HEK293 (cell line): ENCODE measurements at regions not wholly inside any gene's neighbourhood (a gene's known extent, or its start where the extent isn't known, plus 50 kb on each side); places are given as distances from the start of the nearest gene placed in this dataset.
A peak's percentile ranks its signal among the peaks of the same experiment; 100 is the strongest.

Experiments
- CTCF ChIA-PET: fragments of 350-600 bp; formaldehyde crosslinking; extraction: SDS; loops from one replicate; lab custom pipeline; 2021; ENCODE audit warnings: antibody characterized with exemption; lab: Yijun Ruan, JAX
- POLR2A ChIA-PET: fragments of 300-600 bp; formaldehyde crosslinking; extraction: SDS; loops from one replicate; lab custom pipeline; 2020; ENCODE audit warnings: antibody characterized with exemption, inconsistent platforms; lab: Yijun Ruan, JAX
- H3K27ac ChIP-seq: fragments of 200-500 bp; sonication (Bioruptor generic); 2 replicates; pipeline ENCODE4 v1.5.1; 2014; ENCODE audit warnings: low read depth, low read length, control low read depth, inconsistent platforms; ENCODE audit errors: extremely low read depth
- H3K36me3 ChIP-seq, 2 experiments: fragments of 200-500 bp in 1 of 2; sonication (Bioruptor generic) in 1 of 2; 1 replicate in 1 of 2; 2 replicates in 1 of 2; pipeline ENCODE4 v1.5.1; 2014 to 2017; ENCODE audit warnings: inconsistent platforms in 2 of 2, low read length in 2 of 2; ENCODE audit not compliant: control insufficient read depth in 2 of 2, insufficient read depth in 1 of 2
- H3K4me1 ChIP-seq: fragments of 200-500 bp; sonication (Bioruptor generic); 2 replicates; pipeline ENCODE4 v1.5.1; 2014; ENCODE audit warnings: mild to moderate bottlenecking, low read length, inconsistent platforms; ENCODE audit not compliant: control insufficient read depth, insufficient read depth
- H3K4me3 ChIP-seq: 2 replicates; pipeline ENCODE4 v1.5.1; 2011; ENCODE audit warnings: low read depth, mild to moderate bottlenecking, control low read depth, low read length, moderate library complexity
- H3K9me3 ChIP-seq: fragments of 200-500 bp; sonication (Bioruptor generic); 2 replicates; pipeline ENCODE4 v1.5.1; 2014; ENCODE audit warnings: low read depth, low read length, inconsistent platforms; ENCODE audit not compliant: control insufficient read depth, insufficient read depth
- GLIS1 ChIP-seq: fragments of 450-650 bp; formaldehyde crosslinking; IDR thresholded peaks from 2 replicates; pipeline ENCODE4 v1.5.1; 2016; ENCODE audit warnings: missing biosample characterization, missing genetic modification characterization
- HOXA7 ChIP-seq: sonication (generic); formaldehyde crosslinking; IDR thresholded peaks from 2 replicates; pipeline ENCODE4 v1.8.1; 2022; ENCODE audit warnings: missing genetic modification reagents, borderline replicate concordance
- PRDM1 ChIP-seq: fragments of 450-650 bp; formaldehyde crosslinking; IDR thresholded peaks from 2 replicates; pipeline ENCODE4; 2016; ENCODE audit warnings: missing biosample characterization, missing genetic modification characterization
- REPIN1 ChIP-seq: fragments of 450-650 bp; formaldehyde crosslinking; IDR thresholded peaks from 2 replicates; pipeline ENCODE4 v1.5.1; 2017; ENCODE audit warnings: missing biosample characterization, missing genetic modification characterization, low read depth
- SCRT1 ChIP-seq: fragments of 450-650 bp; formaldehyde crosslinking; IDR thresholded peaks from 2 replicates; pipeline ENCODE4 v1.5.1; 2016; ENCODE audit warnings: missing biosample characterization, missing genetic modification characterization, borderline replicate concordance
- SP7 ChIP-seq: fragments of 450-650 bp; formaldehyde crosslinking; IDR thresholded peaks from 2 replicates; pipeline ENCODE4 v1.5.1; 2016; ENCODE audit warnings: missing biosample characterization, missing genetic modification characterization
- ZIC2 ChIP-seq: fragments of 450-650 bp; formaldehyde crosslinking; IDR thresholded peaks from 2 replicates; pipeline ENCODE4 v1.5.1; 2016; ENCODE audit warnings: missing biosample characterization, missing genetic modification characterization
- ZNF148 ChIP-seq: fragments of 450-650 bp; formaldehyde crosslinking; IDR thresholded peaks from 2 replicates; pipeline ENCODE4 v1.5.0; 2017; ENCODE audit warnings: missing biosample characterization, missing genetic modification characterization, borderline replicate concordance
- ZNF169 ChIP-seq: fragments of 450-650 bp; formaldehyde crosslinking; IDR thresholded peaks from 2 replicates; pipeline ENCODE4 v1.5.1; 2016; ENCODE audit warnings: missing biosample characterization, missing genetic modification characterization
- ZNF2 ChIP-seq: fragments of 450-650 bp; formaldehyde crosslinking; IDR thresholded peaks from 2 replicates; pipeline ENCODE4 v1.5.1; 2016; ENCODE audit warnings: missing biosample characterization, missing genetic modification characterization
- ZNF23 ChIP-seq: fragments of 450-650 bp; formaldehyde crosslinking; IDR thresholded peaks from 2 replicates; pipeline ENCODE4 v1.5.1; 2016; ENCODE audit warnings: missing biosample characterization, missing genetic modification characterization, borderline replicate concordance
- ZNF341 ChIP-seq: fragments of 450-650 bp; formaldehyde crosslinking; IDR thresholded peaks from 2 replicates; pipeline ENCODE4; 2016; ENCODE audit warnings: low read depth, missing biosample characterization, missing genetic modification characterization
- ZNF354C ChIP-seq: fragments of 450-650 bp; formaldehyde crosslinking; IDR thresholded peaks from 2 replicates; pipeline ENCODE4 v1.5.1; 2016; ENCODE audit warnings: missing biosample characterization, missing genetic modification characterization, low read depth, borderline replicate concordance
- ZNF426 ChIP-seq: fragments of 450-650 bp; formaldehyde crosslinking; IDR thresholded peaks from 2 replicates; pipeline ENCODE4 v1.5.1; 2017; ENCODE audit warnings: missing biosample characterization, missing genetic modification characterization, mild to moderate bottlenecking, inconsistent platforms, moderate library complexity
- ZNF768 ChIP-seq: fragments of 450-650 bp; formaldehyde crosslinking; IDR thresholded peaks from 2 replicates; pipeline ENCODE4 v1.5.1; 2018; ENCODE audit warnings: missing biosample characterization, mild to moderate bottlenecking, missing genetic modification characterization
- ZNF791 ChIP-seq: fragments of 450-650 bp; formaldehyde crosslinking; IDR thresholded peaks from 2 replicates; pipeline ENCODE4 v1.5.1; 2016; ENCODE audit warnings: missing biosample characterization, missing genetic modification characterization
- ZSCAN16 ChIP-seq: fragments of 450-650 bp; formaldehyde crosslinking; IDR thresholded peaks from 2 replicates; pipeline ENCODE4 v1.5.1; 2016; ENCODE audit warnings: missing biosample characterization, missing genetic modification characterization
- ZSCAN18 ChIP-seq: fragments of 450-650 bp; formaldehyde crosslinking; IDR thresholded peaks from 2 replicates; pipeline ENCODE4 v1.5.1; 2016; ENCODE audit warnings: missing biosample characterization, missing genetic modification characterization
- TF ChIP-seq, protein P1 (sequence below): fragments of 450-650 bp; formaldehyde crosslinking; IDR thresholded peaks from 2 replicates; pipeline ENCODE4 v1.5.1; 2016; ENCODE audit warnings: missing biosample characterization, missing genetic modification characterization, low read depth
- TF ChIP-seq, protein P2 (sequence below): fragments of 450-650 bp; formaldehyde crosslinking; IDR thresholded peaks from 2 replicates; pipeline ENCODE4 v1.5.1; 2016; ENCODE audit warnings: missing biosample characterization, missing genetic modification characterization
- TF ChIP-seq, protein P3 (sequence below): fragments of 450-650 bp; formaldehyde crosslinking; IDR thresholded peaks from 2 replicates; pipeline ENCODE4 v1.5.1; 2016; ENCODE audit warnings: missing biosample characterization, missing genetic modification characterization
- TF ChIP-seq, protein P4 (sequence below): fragments of 450-650 bp; formaldehyde crosslinking; IDR thresholded peaks from 2 replicates; pipeline ENCODE4 v1.5.1; 2016; ENCODE audit warnings: missing biosample characterization, missing genetic modification characterization, borderline replicate concordance

- 0 out of 2 replicates have a peak, but pooled peaks have one; percentile 50 for TF ChIP-seq SCRT1 (tag by site-specific recombination)
- TF ChIP-seq SP7 (tag by site-specific recombination) = peak; percentile 25; the same call in 1 of the 2 replicates
- peak; percentile 41; the same call in 1 of the 2 replicates for TF ChIP-seq PRDM1 (tag by site-specific recombination)
- peak; percentile 51; the same call in 1 of the 2 replicates for TF ChIP-seq ZNF2 (tag by site-specific recombination)
- no peak for TF ChIP-seq ZNF169 (tag by site-specific recombination)
- TF ChIP-seq ZNF768 (tag by site-specific recombination) = no peak
- TF ChIP-seq ZNF341 (tag by site-specific recombination) = no peak
- TF ChIP-seq ZNF354C = no peak
- TF ChIP-seq REPIN1 (tag by site-specific recombination) = no peak
Observed at GRCh38 chr10:3239066-3239919, 66.7 kb upstream of the PITRM1 start (continued).

- H3K9me3 ChIP-seq = no peaks in the 10 kb centered on the region
- H3K4me1 ChIP-seq = no peaks in the 10 kb centered on the region
- ChIA-PET POLR2A (no interaction called here), CTCF (interaction anchor here (0.5 to 1.6 kb wide), 7 partner anchors 16 to 1527 kb away, joined by 3 to 11 read pairs (median 3); no protein-coding TSS in a partner anchor)
- no peaks in the 10 kb centered on the region for H3K36me3 ChIP-seq
- TF ChIP-seq HOXA7 (no peak), ZSCAN16 (tag by site-specific recombination) (no peak), ZIC2 (no peak), ZNF23 (tag by site-specific recombination) (no peak), ZSCAN18 (no peak), ZNF148 (tag by site-specific recombination) (no peak), ZNF791 (no peak), ZNF426 (tag by site-specific recombination) (no peak), GLIS1 (no peak)
- TF ChIP-seq, protein P1, sequence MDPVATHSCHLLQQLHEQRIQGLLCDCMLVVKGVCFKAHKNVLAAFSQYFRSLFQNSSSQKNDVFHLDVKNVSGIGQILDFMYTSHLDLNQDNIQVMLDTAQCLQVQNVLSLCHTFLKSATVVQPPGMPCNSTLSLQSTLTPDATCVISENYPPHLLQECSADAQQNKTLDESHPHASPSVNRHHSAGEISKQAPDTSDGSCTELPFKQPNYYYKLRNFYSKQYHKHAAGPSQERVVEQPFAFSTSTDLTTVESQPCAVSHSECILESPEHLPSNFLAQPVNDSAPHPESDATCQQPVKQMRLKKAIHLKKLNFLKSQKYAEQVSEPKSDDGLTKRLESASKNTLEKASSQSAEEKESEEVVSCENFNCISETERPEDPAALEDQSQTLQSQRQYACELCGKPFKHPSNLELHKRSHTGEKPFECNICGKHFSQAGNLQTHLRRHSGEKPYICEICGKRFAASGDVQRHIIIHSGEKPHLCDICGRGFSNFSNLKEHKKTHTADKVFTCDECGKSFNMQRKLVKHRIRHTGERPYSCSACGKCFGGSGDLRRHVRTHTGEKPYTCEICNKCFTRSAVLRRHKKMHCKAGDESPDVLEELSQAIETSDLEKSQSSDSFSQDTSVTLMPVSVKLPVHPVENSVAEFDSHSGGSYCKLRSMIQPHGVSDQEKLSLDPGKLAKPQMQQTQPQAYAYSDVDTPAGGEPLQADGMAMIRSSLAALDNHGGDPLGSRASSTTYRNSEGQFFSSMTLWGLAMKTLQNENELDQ = no peak
- TF ChIP-seq, protein P2, sequence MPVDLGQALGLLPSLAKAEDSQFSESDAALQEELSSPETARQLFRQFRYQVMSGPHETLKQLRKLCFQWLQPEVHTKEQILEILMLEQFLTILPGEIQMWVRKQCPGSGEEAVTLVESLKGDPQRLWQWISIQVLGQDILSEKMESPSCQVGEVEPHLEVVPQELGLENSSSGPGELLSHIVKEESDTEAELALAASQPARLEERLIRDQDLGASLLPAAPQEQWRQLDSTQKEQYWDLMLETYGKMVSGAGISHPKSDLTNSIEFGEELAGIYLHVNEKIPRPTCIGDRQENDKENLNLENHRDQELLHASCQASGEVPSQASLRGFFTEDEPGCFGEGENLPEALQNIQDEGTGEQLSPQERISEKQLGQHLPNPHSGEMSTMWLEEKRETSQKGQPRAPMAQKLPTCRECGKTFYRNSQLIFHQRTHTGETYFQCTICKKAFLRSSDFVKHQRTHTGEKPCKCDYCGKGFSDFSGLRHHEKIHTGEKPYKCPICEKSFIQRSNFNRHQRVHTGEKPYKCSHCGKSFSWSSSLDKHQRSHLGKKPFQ (tag by site-specific recombination) = no peak
- TF ChIP-seq, protein P3, sequence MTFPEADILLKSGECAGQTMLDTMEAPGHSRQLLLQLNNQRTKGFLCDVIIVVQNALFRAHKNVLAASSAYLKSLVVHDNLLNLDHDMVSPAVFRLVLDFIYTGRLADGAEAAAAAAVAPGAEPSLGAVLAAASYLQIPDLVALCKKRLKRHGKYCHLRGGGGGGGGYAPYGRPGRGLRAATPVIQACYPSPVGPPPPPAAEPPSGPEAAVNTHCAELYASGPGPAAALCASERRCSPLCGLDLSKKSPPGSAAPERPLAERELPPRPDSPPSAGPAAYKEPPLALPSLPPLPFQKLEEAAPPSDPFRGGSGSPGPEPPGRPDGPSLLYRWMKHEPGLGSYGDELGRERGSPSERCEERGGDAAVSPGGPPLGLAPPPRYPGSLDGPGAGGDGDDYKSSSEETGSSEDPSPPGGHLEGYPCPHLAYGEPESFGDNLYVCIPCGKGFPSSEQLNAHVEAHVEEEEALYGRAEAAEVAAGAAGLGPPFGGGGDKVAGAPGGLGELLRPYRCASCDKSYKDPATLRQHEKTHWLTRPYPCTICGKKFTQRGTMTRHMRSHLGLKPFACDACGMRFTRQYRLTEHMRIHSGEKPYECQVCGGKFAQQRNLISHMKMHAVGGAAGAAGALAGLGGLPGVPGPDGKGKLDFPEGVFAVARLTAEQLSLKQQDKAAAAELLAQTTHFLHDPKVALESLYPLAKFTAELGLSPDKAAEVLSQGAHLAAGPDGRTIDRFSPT = no peak
- TF ChIP-seq, protein P4, sequence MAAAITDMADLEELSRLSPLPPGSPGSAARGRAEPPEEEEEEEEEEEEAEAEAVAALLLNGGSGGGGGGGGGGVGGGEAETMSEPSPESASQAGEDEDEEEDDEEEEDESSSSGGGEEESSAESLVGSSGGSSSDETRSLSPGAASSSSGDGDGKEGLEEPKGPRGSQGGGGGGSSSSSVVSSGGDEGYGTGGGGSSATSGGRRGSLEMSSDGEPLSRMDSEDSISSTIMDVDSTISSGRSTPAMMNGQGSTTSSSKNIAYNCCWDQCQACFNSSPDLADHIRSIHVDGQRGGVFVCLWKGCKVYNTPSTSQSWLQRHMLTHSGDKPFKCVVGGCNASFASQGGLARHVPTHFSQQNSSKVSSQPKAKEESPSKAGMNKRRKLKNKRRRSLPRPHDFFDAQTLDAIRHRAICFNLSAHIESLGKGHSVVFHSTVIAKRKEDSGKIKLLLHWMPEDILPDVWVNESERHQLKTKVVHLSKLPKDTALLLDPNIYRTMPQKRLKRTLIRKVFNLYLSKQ (tag by site-specific recombination) = no peak
- H3K4me3 ChIP-seq = no peak overlapping the region
- H3K27ac ChIP-seq = no peak overlapping the region
Observed at GRCh38 chr10:3238115-3238871, 65.7 kb upstream of the PITRM1 start.
